GM19238 (cell line): ENCODE measurements at regions not wholly inside any gene's neighbourhood (a gene's known extent, or its start where the extent isn't known, plus 50 kb on each side); places are given as distances from the start of the nearest gene placed in this dataset.
"Not testable (repeated sequence)": the region's sequence is repeated elsewhere in the genome, so short reads cannot be mapped to it uniquely, and the experiment has no call there.

Source experiments
- DNase-seq: peaks from one replicate; pipeline ENCODE4 v3.0.0; 2011; ENCODE audit warnings: low spot score; ENCODE audit not compliant: insufficient read length

- not testable (repeated sequence) for DNase-seq
Observed at GRCh38 chr16:22572331-22573224, 61.9 kb downstream of the NPIPB5 start.

DNA sequence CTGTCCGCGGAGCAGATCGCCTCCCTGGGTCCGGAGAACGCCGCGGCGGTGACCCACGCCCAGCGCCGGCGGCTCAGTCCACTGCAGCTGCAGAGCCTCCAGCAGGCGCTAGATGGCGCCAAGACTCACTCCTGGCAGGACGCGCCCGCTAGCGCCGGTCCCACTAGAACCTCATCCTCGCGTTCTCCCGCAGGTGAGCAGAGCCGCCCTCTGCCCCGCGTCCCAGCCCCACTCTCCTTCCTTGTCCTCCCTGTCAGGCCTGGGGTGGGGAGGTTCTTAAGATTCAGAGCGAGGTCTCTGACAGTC is 62.5 kb downstream of the NPIPB5 start:
- DNase-seq, result not testable (repeated sequence)

- not testable (repeated sequence) for DNase-seq
Observed at GRCh38 chr16:22576506-22576905, 65.8 kb downstream of the NPIPB5 start.

- not testable (repeated sequence) for DNase-seq
Observed at GRCh38 chr16:22583195-22583594, 72.5 kb downstream of the NPIPB5 start.

- DNase-seq, result not testable (repeated sequence)
Observed at GRCh38 chr16:22584459-22584858, 73.8 kb downstream of the NPIPB5 start.

- DNase-seq, result not testable (repeated sequence)
Observed at GRCh38 chr16:22584941-22585340, 74.2 kb downstream of the NPIPB5 start.

- DNase-seq, result not testable (repeated sequence)
Observed at GRCh38 chr16:22585431-22585830, 74.7 kb downstream of the NPIPB5 start.

DNA sequence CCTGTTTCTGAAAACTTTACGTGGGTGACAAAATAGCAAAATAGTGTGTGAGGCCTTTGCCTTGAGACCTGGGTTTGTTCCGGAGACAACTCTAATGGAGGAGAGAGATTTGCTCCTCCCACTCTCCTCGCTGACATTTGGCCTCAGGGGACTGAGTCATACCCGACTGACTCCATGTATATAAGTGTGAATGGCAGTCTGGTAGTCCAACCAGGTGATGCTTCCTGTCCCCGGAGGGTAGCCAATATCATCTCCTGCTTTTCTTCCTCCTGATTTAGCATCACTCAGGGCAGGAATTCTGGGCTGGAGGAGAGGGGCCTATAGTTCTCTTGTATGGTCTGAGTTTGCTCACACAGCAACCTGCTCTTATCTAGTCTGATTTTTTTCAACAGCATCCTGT is 76.0 kb downstream of the NPIPB5 start:
- not testable (repeated sequence) for DNase-seq

DNA sequence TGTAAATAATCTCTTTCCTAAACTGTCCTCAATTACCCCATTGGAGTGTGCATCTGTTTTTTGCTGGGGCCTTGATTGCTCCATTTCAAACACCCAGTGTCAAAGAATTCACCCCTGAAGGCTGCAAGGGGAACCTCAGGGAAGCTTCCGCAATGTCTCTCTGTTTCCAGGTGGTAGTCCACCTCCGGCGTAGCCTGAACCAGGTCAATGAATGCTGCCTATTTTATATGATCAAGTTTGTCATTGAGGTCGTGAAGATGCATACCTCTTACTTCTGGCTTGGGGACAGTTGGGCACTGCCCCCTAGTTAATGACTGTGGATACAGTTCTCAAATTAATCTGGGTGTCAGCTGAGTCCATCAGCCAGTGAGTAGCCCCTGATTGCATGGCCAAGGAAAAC is 79.1 kb downstream of the NPIPB5 start:
- not testable (repeated sequence) for DNase-seq

GRCh38 chr16:22596445-22597045 is 85.9 kb downstream of the NPIPB5 start:
- not testable (repeated sequence) for DNase-seq

GRCh38 chr16:22603744-22604143 is 93.1 kb downstream of the NPIPB5 start:
- DNase-seq, result not testable (repeated sequence)

DNA sequence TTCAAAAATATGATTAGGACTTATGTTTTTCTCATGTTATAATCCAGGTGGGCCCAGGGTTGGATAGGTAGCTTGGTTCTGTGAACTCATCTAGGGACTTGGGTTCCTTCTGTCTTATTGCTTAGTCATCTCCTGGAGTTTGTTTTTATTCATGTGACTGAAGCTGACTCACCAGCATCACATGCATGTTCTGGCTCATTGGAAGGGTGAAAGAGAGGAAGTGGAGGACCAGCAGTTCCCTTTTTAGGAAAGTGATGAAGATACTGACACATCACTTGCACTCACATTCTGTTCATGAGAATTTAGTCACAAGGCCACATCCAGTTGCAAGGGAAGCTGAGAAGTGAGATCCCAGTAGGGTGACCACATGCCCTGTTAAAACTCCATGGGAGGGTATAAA is 95.9 kb downstream of the NPIPB5 start:
- DNase-seq, result not testable (repeated sequence)

DNA sequence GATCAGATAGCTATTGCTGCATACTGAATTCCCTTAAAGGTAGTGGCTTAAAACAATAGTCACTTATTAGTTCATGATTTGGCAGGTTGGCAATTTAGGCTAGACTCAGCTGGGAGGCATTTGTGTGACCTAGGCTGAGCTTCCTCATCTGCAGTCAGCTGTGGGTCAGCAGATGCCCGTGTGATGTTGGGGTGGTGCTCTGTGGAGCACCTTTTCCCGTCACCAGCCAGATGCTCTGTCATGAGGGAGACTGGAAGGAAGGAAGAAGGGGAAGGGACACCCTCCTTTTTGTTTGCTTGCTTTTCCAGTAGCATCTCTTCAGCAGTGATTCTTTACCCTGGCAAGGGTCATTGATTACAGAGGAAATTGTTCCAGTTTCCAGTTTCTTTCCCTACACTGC is 99.1 kb downstream of the NPIPB5 start:
- DNase-seq, result not testable (repeated sequence)

DNA sequence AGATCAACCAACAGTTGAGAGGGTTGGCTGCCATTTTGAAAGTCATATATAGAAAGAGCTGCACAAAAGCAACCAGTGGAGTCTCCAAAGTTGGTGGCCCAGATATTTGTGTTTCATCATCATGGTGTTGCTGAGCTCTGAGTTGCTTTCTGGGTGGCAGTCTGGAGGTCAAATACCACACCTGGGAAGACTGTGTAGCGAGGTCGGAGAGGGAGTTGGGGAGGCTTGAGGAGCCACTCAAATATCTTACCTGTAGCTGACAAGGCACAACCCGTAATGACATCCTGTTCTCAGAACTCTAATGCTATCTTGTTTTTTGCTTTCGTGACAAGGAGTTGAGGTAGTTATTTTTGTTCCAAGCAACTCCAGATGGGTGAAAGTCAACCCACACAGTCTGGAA is 100.4 kb downstream of the NPIPB5 start:
- DNase-seq, result not testable (repeated sequence)

GRCh38 chr16:22614271-22614947 is 103.7 kb downstream of the NPIPB5 start:
- no peak for DNase-seq

- DNase-seq, result no peak
Observed at GRCh38 chr16:22618842-22619241, 108.2 kb downstream of the NPIPB5 start.

DNA sequence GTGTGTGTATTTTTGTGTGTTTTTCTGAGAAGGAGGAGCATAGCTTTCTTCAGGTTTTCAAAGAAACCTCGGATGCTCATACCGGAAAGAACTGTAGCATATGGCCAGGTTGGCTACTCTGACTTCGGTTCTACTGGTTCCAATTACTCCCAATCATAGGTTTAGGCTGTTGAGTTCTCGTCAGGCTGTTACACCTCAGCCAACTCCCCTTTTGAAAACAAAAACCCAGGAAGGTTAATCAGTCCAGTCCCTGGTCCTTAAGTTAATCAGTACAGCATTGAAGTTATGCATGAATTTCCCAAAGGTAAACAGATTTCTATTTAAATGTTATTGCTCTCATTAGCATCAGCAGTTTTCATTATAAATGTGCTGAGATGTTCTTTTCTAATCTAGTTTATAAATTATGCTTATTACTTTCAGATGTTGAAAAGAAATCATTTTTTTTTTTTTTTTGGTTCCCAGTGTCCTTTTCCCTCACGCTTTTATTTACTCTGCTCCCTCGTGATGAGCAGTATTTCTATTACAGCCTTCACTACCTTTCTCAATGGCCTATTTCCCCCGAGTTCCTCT is 111.0 kb downstream of the NPIPB5 start:
- DNase-seq, result no peak

- no peak for DNase-seq
Observed at GRCh38 chr16:22622703-22623102, 112.0 kb downstream of the NPIPB5 start.

GRCh38 chr16:22623351-22623781 is 112.7 kb downstream of the NPIPB5 start:
- no peak for DNase-seq

GRCh38 chr16:22624038-22624799 is 113.5 kb downstream of the NPIPB5 start:
- DNase-seq, result no peak
